ENCODE measurements at regions not wholly inside any gene's neighbourhood (a gene's known extent, or its start where the extent isn't known, plus 50 kb on each side); places are given as distances from the start of the nearest gene placed in this dataset.
A peak's percentile ranks its signal among the peaks of the same experiment; 100 is the strongest.

DNA sequence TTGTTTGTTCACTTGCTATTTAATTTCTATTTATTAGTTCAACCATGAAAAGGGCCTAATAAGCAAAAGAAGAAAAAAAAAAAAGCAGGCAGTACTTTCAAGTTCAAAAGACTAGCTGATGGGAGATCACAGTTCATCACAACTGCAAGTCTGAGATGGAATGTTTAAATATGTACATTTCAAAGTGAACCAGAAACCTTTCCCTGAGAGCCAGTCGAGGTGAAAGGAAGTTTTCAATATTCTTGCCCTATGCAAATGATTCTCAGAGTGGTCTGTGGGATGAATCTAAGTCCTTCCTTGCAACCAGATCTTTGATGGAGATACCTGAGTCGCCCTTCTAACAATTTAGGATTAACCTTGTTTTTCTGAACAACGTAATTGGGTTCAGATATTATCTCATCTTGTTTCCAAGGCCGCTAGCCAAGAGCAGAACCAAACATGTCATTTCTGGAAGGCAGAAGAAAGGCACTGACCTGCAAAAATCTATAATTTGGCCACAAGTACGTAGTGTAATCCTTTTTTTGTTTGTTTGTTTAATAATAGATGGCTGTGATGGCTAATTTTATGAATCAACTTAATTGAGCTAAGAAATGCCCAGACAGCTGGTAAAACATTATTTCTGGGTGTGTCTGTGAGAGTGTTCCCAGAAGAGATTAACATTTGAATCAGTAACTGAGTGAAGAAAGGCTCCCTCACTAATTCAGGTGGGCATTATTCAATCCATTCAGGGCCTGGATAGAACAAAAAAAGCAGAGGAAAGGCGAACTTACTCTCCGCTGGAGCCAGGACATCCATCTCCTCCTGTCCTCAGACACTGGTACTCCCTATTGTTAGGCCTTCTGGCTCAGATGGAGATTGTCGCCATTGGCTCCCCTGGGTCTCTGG, 171.1 kb upstream of the TMPO start:
- Histone ChIP-seq H3K27me3 (ENCODE audit: control insufficient read depth, insufficient read depth, low read length) (no peaks in the 10 kb centered on the region), H3K9ac (ENCODE audit: low read length) (no peak overlapping the region), H3K9me3 (ENCODE audit: control insufficient read depth, insufficient read depth, low read depth, low read length) (no peaks in the 10 kb centered on the region), H3K4me3 (ENCODE audit: low read depth, low read length) (no peak overlapping the region), H3K27ac (ENCODE audit: low read depth, low read length) (no peak overlapping the region; the same call in 1 of the 2 replicates), H3K36me3 (ENCODE audit: control insufficient read depth, insufficient read depth, low read length) (no peaks in the 10 kb centered on the region), H3K4me1 (ENCODE audit: control insufficient read depth, insufficient read depth, low read length) (peaks cover 19% of the 10 kb centered on the region)

GRCh38 chr12:98345308-98345876, 170.0 kb upstream of the TMPO start:
- no peak overlapping the region for H3K9ac ChIP-seq (ENCODE audit: low read length)
- no peak overlapping the region for H3K27ac ChIP-seq (ENCODE audit: low read depth, low read length)
- H3K4me3 ChIP-seq (ENCODE audit: low read depth, low read length), result no peak overlapping the region
- no peaks in the 10 kb centered on the region for H3K27me3 ChIP-seq (ENCODE audit: control insufficient read depth, insufficient read depth, low read length)
- H3K9me3 ChIP-seq (ENCODE audit: control insufficient read depth, insufficient read depth, low read depth, low read length), result no peaks in the 10 kb centered on the region
- H3K36me3 ChIP-seq (ENCODE audit: control insufficient read depth, insufficient read depth, low read length), result no peaks in the 10 kb centered on the region
- peaks cover 19% of the 10 kb centered on the region for H3K4me1 ChIP-seq (ENCODE audit: control insufficient read depth, insufficient read depth, low read length)

- H3K4me3 ChIP-seq (ENCODE audit: low read depth, low read length), result no peak overlapping the region
- no peaks in the 10 kb centered on the region for H3K27me3 ChIP-seq (ENCODE audit: control insufficient read depth, insufficient read depth, low read length)
- no peaks in the 10 kb centered on the region for H3K36me3 ChIP-seq (ENCODE audit: control insufficient read depth, insufficient read depth, low read length)
- no peak overlapping the region for H3K9ac ChIP-seq (ENCODE audit: low read length)
- H3K4me1 ChIP-seq (ENCODE audit: control insufficient read depth, insufficient read depth, low read length), result peaks cover 16% of the 10 kb centered on the region; the same call in 1 of the 2 replicates
- H3K27ac ChIP-seq (ENCODE audit: low read depth, low read length), result no peak overlapping the region
- H3K9me3 ChIP-seq (ENCODE audit: control insufficient read depth, insufficient read depth, low read depth, low read length), result no peaks in the 10 kb centered on the region
Observed at GRCh38 chr12:98351089-98351488, 164.3 kb upstream of the TMPO start.

GRCh38 chr12:98351784-98352183, 163.6 kb upstream of the TMPO start:
- no peak overlapping the region for H3K9ac ChIP-seq (ENCODE audit: low read length)
- H3K4me1 ChIP-seq (ENCODE audit: control insufficient read depth, insufficient read depth, low read length), result peaks cover 16% of the 10 kb centered on the region; the same call in 1 of the 2 replicates
- no peaks in the 10 kb centered on the region for H3K9me3 ChIP-seq (ENCODE audit: control insufficient read depth, insufficient read depth, low read depth, low read length)
- H3K27me3 ChIP-seq (ENCODE audit: control insufficient read depth, insufficient read depth, low read length), result no peaks in the 10 kb centered on the region
- no peaks in the 10 kb centered on the region for H3K36me3 ChIP-seq (ENCODE audit: control insufficient read depth, insufficient read depth, low read length)
- H3K27ac ChIP-seq (ENCODE audit: low read depth, low read length), result peak overlapping the region; percentile 60; the same call in 1 of the 2 replicates
- H3K4me3 ChIP-seq (ENCODE audit: low read depth, low read length), result no peak overlapping the region

- Histone ChIP-seq H3K27ac (ENCODE audit: low read depth, low read length) (peak overlapping the region; percentile 60; the same call in 1 of the 2 replicates), H3K9me3 (ENCODE audit: control insufficient read depth, insufficient read depth, low read depth, low read length) (no peaks in the 10 kb centered on the region), H3K4me1 (ENCODE audit: control insufficient read depth, insufficient read depth, low read length) (peaks cover 16% of the 10 kb centered on the region; the same call in 1 of the 2 replicates), H3K36me3 (ENCODE audit: control insufficient read depth, insufficient read depth, low read length) (no peaks in the 10 kb centered on the region), H3K4me3 (ENCODE audit: low read depth, low read length) (no peak overlapping the region), H3K27me3 (ENCODE audit: control insufficient read depth, insufficient read depth, low read length) (no peaks in the 10 kb centered on the region), H3K9ac (ENCODE audit: low read length) (no peak overlapping the region)
Observed at GRCh38 chr12:98352218-98352811, 163.1 kb upstream of the TMPO start.

DNA sequence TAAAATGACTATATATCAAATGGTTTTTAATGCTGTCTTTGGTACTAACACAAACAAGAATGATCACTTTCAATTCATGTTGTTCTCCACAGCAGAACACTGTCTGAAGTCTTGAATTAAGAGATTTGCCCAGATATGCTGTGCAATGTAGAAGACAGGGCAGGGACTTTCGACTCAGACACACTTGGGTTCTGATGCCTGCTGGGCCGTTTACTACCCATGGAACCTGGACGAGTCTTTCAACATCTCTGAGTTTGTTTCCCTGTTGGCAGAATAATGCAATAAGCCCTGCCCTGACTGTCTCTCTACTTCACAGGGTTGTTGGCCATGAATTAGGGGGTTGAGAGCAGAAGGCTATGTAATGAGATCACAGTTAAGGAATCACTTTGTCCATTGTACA, 162.6 kb upstream of the TMPO start:
- Histone ChIP-seq H3K9me3 (ENCODE audit: control insufficient read depth, insufficient read depth, low read depth, low read length) (no peaks in the 10 kb centered on the region), H3K4me1 (ENCODE audit: control insufficient read depth, insufficient read depth, low read length) (peaks cover 16% of the 10 kb centered on the region; the same call in 1 of the 2 replicates), H3K27ac (ENCODE audit: low read depth, low read length) (no peak overlapping the region), H3K27me3 (ENCODE audit: control insufficient read depth, insufficient read depth, low read length) (no peaks in the 10 kb centered on the region), H3K4me3 (ENCODE audit: low read depth, low read length) (no peak overlapping the region), H3K36me3 (ENCODE audit: control insufficient read depth, insufficient read depth, low read length) (no peaks in the 10 kb centered on the region), H3K9ac (ENCODE audit: low read length) (no peak overlapping the region)

DNA sequence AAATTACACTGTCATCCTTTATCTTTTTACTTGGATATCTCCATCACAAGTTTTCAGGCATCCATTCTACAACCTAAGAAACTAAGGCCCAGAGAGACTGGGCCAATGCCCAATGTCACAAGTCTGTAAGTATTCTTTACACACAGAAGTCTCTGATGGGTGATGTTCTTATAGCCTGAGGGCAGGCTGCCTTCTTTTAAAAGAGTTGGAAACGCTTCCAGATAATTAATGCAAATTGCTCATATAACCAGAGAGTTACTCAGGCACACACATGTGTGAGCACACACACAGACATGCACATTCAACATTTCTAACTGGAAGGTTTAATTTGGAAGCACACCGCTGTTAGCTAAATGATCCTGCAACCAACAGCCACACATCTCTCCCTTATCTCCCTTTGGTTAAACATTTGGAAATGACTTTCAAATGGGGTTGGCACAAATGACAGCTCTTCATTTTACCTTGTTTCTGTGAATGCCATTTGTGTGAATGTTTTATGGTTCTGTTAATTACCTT, 160.8 kb upstream of the TMPO start:
- H3K9ac ChIP-seq (ENCODE audit: low read length), result no peak overlapping the region
- no peak overlapping the region for H3K27ac ChIP-seq (ENCODE audit: low read depth, low read length)
- no peak overlapping the region for H3K4me3 ChIP-seq (ENCODE audit: low read depth, low read length)
- peaks cover 16% of the 10 kb centered on the region; the same call in 1 of the 2 replicates for H3K4me1 ChIP-seq (ENCODE audit: control insufficient read depth, insufficient read depth, low read length)
- H3K36me3 ChIP-seq (ENCODE audit: control insufficient read depth, insufficient read depth, low read length), result no peaks in the 10 kb centered on the region
- H3K27me3 ChIP-seq (ENCODE audit: control insufficient read depth, insufficient read depth, low read length), result no peaks in the 10 kb centered on the region
- H3K9me3 ChIP-seq (ENCODE audit: control insufficient read depth, insufficient read depth, low read depth, low read length), result no peaks in the 10 kb centered on the region

DNA sequence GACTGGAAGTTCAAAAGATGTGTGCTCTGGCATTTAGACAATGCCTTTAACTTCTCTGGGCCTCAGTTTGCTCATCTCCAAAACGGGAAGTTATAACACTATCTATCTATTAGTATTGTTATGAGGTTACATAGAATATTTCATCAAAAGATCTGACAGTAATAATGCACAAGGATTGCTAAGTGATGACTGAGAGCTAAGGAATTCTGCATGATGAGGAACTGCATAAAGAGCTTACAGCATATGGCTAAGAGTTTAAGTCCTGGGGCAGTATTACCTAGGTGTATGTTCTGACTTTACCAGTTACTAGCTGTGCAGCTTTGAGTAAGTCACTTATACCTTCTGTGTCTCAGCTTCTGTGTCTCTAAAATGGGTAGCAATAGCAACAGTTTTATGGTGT, 160.1 kb upstream of the TMPO start:
- no peaks in the 10 kb centered on the region for H3K36me3 ChIP-seq (ENCODE audit: control insufficient read depth, insufficient read depth, low read length)
- H3K27me3 ChIP-seq (ENCODE audit: control insufficient read depth, insufficient read depth, low read length), result no peaks in the 10 kb centered on the region
- H3K4me1 ChIP-seq (ENCODE audit: control insufficient read depth, insufficient read depth, low read length), result peaks cover 16% of the 10 kb centered on the region; the same call in 1 of the 2 replicates
- no peak overlapping the region for H3K9ac ChIP-seq (ENCODE audit: low read length)
- H3K27ac ChIP-seq (ENCODE audit: low read depth, low read length), result no peak overlapping the region
- no peak overlapping the region for H3K4me3 ChIP-seq (ENCODE audit: low read depth, low read length)
- H3K9me3 ChIP-seq (ENCODE audit: control insufficient read depth, insufficient read depth, low read depth, low read length), result no peaks in the 10 kb centered on the region

- Histone ChIP-seq H3K36me3 (ENCODE audit: control insufficient read depth, insufficient read depth, low read length) (no peaks in the 10 kb centered on the region), H3K9ac (ENCODE audit: low read length) (no peak overlapping the region), H3K27me3 (ENCODE audit: control insufficient read depth, insufficient read depth, low read length) (no peaks in the 10 kb centered on the region), H3K27ac (ENCODE audit: low read depth, low read length) (no peak overlapping the region), H3K9me3 (ENCODE audit: control insufficient read depth, insufficient read depth, low read depth, low read length) (no peaks in the 10 kb centered on the region), H3K4me1 (ENCODE audit: control insufficient read depth, insufficient read depth, low read length) (peaks cover 16% of the 10 kb centered on the region; the same call in 1 of the 2 replicates), H3K4me3 (ENCODE audit: low read depth, low read length) (no peak overlapping the region)
Observed at GRCh38 chr12:98355933-98356332, 159.5 kb upstream of the TMPO start.

DNA sequence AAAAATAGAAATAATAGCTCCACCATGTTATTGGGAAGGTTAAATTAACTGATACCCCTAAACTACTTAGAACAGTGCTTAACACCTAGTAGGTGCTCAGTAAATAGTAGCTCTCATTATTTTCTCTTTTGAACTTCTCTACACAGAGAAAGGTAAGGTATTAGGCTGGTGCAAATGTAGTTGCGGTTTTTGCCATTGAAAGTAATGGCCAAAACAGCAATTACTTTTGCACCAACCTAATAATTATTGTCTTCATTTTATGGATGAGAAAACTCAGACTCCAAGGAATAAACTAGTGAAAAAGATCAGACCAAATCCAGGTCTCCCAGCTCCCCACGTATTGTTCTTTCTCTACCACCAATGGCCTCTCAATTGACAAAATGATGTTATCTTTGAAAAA, 157.2 kb upstream of the TMPO start:
- Histone ChIP-seq H3K27ac (ENCODE audit: low read depth, low read length) (no peak overlapping the region), H3K4me3 (ENCODE audit: low read depth, low read length) (no peak overlapping the region), H3K9me3 (ENCODE audit: control insufficient read depth, insufficient read depth, low read depth, low read length) (no peaks in the 10 kb centered on the region), H3K9ac (ENCODE audit: low read length) (no peak overlapping the region), H3K27me3 (ENCODE audit: control insufficient read depth, insufficient read depth, low read length) (no peaks in the 10 kb centered on the region), H3K36me3 (ENCODE audit: control insufficient read depth, insufficient read depth, low read length) (no peaks in the 10 kb centered on the region), H3K4me1 (ENCODE audit: control insufficient read depth, insufficient read depth, low read length) (peaks cover 7% of the 10 kb centered on the region; the same call in 1 of the 2 replicates)

GRCh38 chr12:98359856-98360255, 155.5 kb upstream of the TMPO start:
- no peaks in the 10 kb centered on the region for H3K9me3 ChIP-seq (ENCODE audit: control insufficient read depth, insufficient read depth, low read depth, low read length)
- H3K4me1 ChIP-seq (ENCODE audit: control insufficient read depth, insufficient read depth, low read length), result peaks cover 7% of the 10 kb centered on the region; the same call in 1 of the 2 replicates
- H3K27me3 ChIP-seq (ENCODE audit: control insufficient read depth, insufficient read depth, low read length), result no peaks in the 10 kb centered on the region
- no peak overlapping the region for H3K27ac ChIP-seq (ENCODE audit: low read depth, low read length)
- no peaks in the 10 kb centered on the region for H3K36me3 ChIP-seq (ENCODE audit: control insufficient read depth, insufficient read depth, low read length)
- no peak overlapping the region for H3K4me3 ChIP-seq (ENCODE audit: low read depth, low read length)
- no peak overlapping the region for H3K9ac ChIP-seq (ENCODE audit: low read length)
